B cell (primary cell): ENCODE measurements at regions not wholly inside any gene's neighbourhood (a gene's known extent, or its start where the extent isn't known, plus 50 kb on each side); places are given as distances from the start of the nearest gene placed in this dataset.

Experiments
- ATAC-seq: fragments of 200-7000 bp; cut with Tn5 transposase; one replicate; pipeline ENCODE4 v1.10.0; 2021; ENCODE audit warnings: low read depth, mild to moderate bottlenecking, moderate number of reproducible peaks, moderate library complexity
- CTCF ChIA-PET: fragments of 350-600 bp; sonication (Branson Sonifier 250); formaldehyde crosslinking; loops from one replicate; lab custom pipeline; 2021; ENCODE audit warnings: antibody characterized with exemption, inconsistent platforms; lab: Charles Lee
- POLR2A ChIA-PET: fragments of 350-600 bp; sonication (Branson Sonifier 250); formaldehyde crosslinking; loops from one replicate; lab custom pipeline; 2021; ENCODE audit warnings: antibody characterized with exemption; lab: Charles Lee
- DNase-seq: peaks from one replicate; pipeline ENCODE4 v3.0.0; 2013
- H2AFZ ChIP-seq: 2 replicates; pipeline ENCODE4 v1.6.1; 2012; ENCODE audit warnings: mild to moderate bottlenecking, low read depth, low read length; ENCODE audit not compliant: insufficient read depth, poor library complexity, severe bottlenecking
- H3K27ac ChIP-seq, 2 donors: 1 replicate in 1 of 2; 2 replicates in 1 of 2; pipeline ENCODE4 v1.5.1; 2012 to 2013; ENCODE audit warnings: low read length in 2 of 2, mild to moderate bottlenecking in 2 of 2, moderate library complexity in 1 of 2
- H3K27me3 ChIP-seq, 4 experiments: fragments of 200-600 bp in 1 of 4; sonication (generic) in 1 of 4; replicated peaks in 1 of 4; 1 replicate in 2 of 4; 2 replicates in 2 of 4; pipeline versions ENCODE4 v1.6.1 to v1.7.0; 2013 to 2016; ENCODE audit warnings: low read length in 3 of 4, mild to moderate bottlenecking in 2 of 4, mixed read lengths in 1 of 4, moderate library complexity in 1 of 4; ENCODE audit not compliant: insufficient read depth in 4 of 4, control insufficient read depth in 3 of 4; ENCODE audit errors: control extremely low read depth in 1 of 4
- H3K36me3 ChIP-seq, 2 experiments: replicated peaks in 1 of 2; 1 replicate in 1 of 2; 2 replicates in 1 of 2; pipeline versions ENCODE4 v1.6.1 to v1.7.1; 2013; ENCODE audit warnings: low read length in 1 of 2; ENCODE audit not compliant: insufficient read depth in 2 of 2, control insufficient read depth in 1 of 2; ENCODE audit errors: control extremely low read depth in 1 of 2, extremely low read depth in 1 of 2
- H3K4me1 ChIP-seq, 2 donors: fragments of 200-600 bp in 1 of 2; sonication (generic) in 1 of 2; 1 replicate in 1 of 2; 2 replicates in 1 of 2; pipeline versions ENCODE4 v1.5.1 to v1.6.1; 2013 to 2017; ENCODE audit warnings: low read length in 2 of 2; ENCODE audit not compliant: control insufficient read depth in 2 of 2, insufficient read depth in 2 of 2
- H3K4me2 ChIP-seq: replicated peaks from 2 replicates; pipeline ENCODE3; 2012; ENCODE audit warnings: mild to moderate bottlenecking, low read depth, low read length; ENCODE audit not compliant: poor library complexity, severe bottlenecking
- H3K4me3 ChIP-seq, 5 experiments: fragments of 200-600 bp in 1 of 5; sonication (generic) in 1 of 5; 1 replicate in 3 of 5; 2 replicates in 2 of 5; pipeline versions ENCODE4 v1.5.1 to v1.7.0; 2011 to 2016; ENCODE audit warnings: low read length in 4 of 5, mild to moderate bottlenecking in 4 of 5, low read depth in 2 of 5, control low read depth in 1 of 5, moderate library complexity in 1 of 5; ENCODE audit not compliant: insufficient read depth in 1 of 5; ENCODE audit errors: control extremely low read depth in 1 of 5, extremely low read depth in 1 of 5
- H3K79me2 ChIP-seq: fragments of 200-600 bp; sonication (generic); one replicate; pipeline ENCODE4 v1.6.0; 2016; ENCODE audit warnings: low read length; ENCODE audit not compliant: control insufficient read depth, insufficient read depth
- H3K9ac ChIP-seq: fragments of 200-600 bp; sonication (generic); 2 replicates; pipeline ENCODE4 v1.6.1; 2017; ENCODE audit warnings: mild to moderate bottlenecking, low read length, moderate library complexity
- H3K9me3 ChIP-seq, 3 donors: one replicate each; pipeline versions ENCODE4 v1.6.1 to v1.7.1; 2013; ENCODE audit warnings: low read length in 2 of 3; ENCODE audit not compliant: control insufficient read depth in 2 of 3, insufficient read depth in 1 of 3; ENCODE audit errors: control extremely low read depth in 1 of 3
- H4K20me1 ChIP-seq: 2 replicates; pipeline ENCODE4 v1.6.0; 2012; ENCODE audit warnings: mild to moderate bottlenecking, low read length; ENCODE audit not compliant: insufficient read depth, control insufficient read depth, poor library complexity, severe bottlenecking
- H3K27ac Mint-ChIP-seq: one replicate; pipeline ENCODE4 v1.8.0; 2021; ENCODE audit warnings: mixed read lengths
- H3K27me3 Mint-ChIP-seq: one replicate; pipeline ENCODE4 v1.8.0; 2021; ENCODE audit warnings: mixed read lengths
- H3K4me1 Mint-ChIP-seq: one replicate; pipeline ENCODE4 v1.8.0; 2021; ENCODE audit warnings: mixed read lengths
- H3K4me3 Mint-ChIP-seq: one replicate; pipeline ENCODE4 v1.8.0; 2021; ENCODE audit warnings: mixed read lengths
- H3K9me3 Mint-ChIP-seq: one replicate; pipeline ENCODE4 v1.8.0; 2022; ENCODE audit warnings: mixed read lengths; ENCODE audit not compliant: insufficient read depth
- EZH2 ChIP-seq: IDR thresholded peaks from 2 replicates; pipeline ENCODE4 v1.6.1; 2012; ENCODE audit warnings: borderline replicate concordance, low read depth, mild to moderate bottlenecking, moderate library complexity, low read length; ENCODE audit not compliant: insufficient read depth, poor library complexity, severe bottlenecking
- WGBS: methylation state at CpG from one replicate; pipeline ENCODE4 v1.1.5; 2013; ENCODE audit warnings: missing lambda C conversion rate; ENCODE audit not compliant: insufficient coverage; 5-methylcytosine and 5-hydroxymethylcytosine counted together
- intact Hi-C: fragments of 100-400 bp; cut with micrococcal nuclease; formaldehyde crosslinking; loops from one replicate; pipeline ENCODE4 v1.10.0; 2022
- TF ChIP-seq, protein P1 (sequence below): fragments of 200-600 bp; IDR thresholded peaks from one replicate; pipeline ENCODE4 v1.8.0; 2022; ENCODE audit warnings: antibody characterized with exemption, mild to moderate bottlenecking

DNA sequence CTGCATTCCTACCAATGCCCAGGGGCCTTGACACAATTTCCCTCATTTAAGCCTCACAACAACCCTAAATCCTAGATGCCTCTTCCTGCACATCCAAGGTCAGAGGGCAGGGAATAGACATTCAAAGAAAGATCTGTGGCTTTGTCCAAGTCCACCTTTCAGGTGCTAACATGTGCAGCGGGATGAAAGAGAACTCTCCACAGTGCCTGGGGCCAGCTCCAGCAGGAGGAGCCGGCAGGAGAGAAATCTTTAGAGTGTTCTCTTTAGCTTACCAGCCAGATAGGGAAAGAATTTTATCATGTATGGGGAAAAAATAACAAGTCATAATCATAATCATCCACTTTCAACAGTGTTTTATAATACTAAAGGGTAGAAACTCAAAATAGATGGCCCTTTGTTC, 319.7 kb downstream of the MATN1 start:
- no peaks in the 10 kb centered on the region for H3K79me2 ChIP-seq
- H3K4me1 Mint-ChIP-seq, result no peaks in the 10 kb centered on the region
- CTCF ChIA-PET, result no interaction called here
- POLR2A ChIA-PET, result no interaction called here
- H3K9ac ChIP-seq, result no peak overlapping the region
- no peaks in the 10 kb centered on the region for H3K36me3 ChIP-seq
- ATAC-seq, result no peak
- no peak for DNase-seq
- H3K4me1 ChIP-seq, result no peaks in the 10 kb centered on the region
- no peak overlapping the region for H3K4me2 ChIP-seq
- H3K27ac ChIP-seq, result no peak overlapping the region
- H2AFZ ChIP-seq, result no peak overlapping the region
- peaks cover 0 to 2% (median 1%) of the 10 kb centered on the region in 3 donors for H3K9me3 ChIP-seq
- peaks cover 25% of the 10 kb centered on the region for H3K27me3 Mint-ChIP-seq
- peaks cover 0 to 2% (median 0%) of the 10 kb centered on the region in 4 experiments for H3K27me3 ChIP-seq
- H3K4me3 Mint-ChIP-seq, result no peak overlapping the region
- no peak overlapping the region for H3K27ac Mint-ChIP-seq
- no peak overlapping the region for H3K4me3 ChIP-seq
- intact Hi-C loops, result no loop called here
- H4K20me1 ChIP-seq, result no peaks in the 10 kb centered on the region
- H3K9me3 Mint-ChIP-seq, result no peaks in the 10 kb centered on the region
- TF ChIP-seq, protein P1, sequence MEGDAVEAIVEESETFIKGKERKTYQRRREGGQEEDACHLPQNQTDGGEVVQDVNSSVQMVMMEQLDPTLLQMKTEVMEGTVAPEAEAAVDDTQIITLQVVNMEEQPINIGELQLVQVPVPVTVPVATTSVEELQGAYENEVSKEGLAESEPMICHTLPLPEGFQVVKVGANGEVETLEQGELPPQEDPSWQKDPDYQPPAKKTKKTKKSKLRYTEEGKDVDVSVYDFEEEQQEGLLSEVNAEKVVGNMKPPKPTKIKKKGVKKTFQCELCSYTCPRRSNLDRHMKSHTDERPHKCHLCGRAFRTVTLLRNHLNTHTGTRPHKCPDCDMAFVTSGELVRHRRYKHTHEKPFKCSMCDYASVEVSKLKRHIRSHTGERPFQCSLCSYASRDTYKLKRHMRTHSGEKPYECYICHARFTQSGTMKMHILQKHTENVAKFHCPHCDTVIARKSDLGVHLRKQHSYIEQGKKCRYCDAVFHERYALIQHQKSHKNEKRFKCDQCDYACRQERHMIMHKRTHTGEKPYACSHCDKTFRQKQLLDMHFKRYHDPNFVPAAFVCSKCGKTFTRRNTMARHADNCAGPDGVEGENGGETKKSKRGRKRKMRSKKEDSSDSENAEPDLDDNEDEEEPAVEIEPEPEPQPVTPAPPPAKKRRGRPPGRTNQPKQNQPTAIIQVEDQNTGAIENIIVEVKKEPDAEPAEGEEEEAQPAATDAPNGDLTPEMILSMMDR, result no peak
- no peak for TF ChIP-seq EZH2
- 100% methylated on average over 1 of the region's 2 CpGs for WGBS

DNA sequence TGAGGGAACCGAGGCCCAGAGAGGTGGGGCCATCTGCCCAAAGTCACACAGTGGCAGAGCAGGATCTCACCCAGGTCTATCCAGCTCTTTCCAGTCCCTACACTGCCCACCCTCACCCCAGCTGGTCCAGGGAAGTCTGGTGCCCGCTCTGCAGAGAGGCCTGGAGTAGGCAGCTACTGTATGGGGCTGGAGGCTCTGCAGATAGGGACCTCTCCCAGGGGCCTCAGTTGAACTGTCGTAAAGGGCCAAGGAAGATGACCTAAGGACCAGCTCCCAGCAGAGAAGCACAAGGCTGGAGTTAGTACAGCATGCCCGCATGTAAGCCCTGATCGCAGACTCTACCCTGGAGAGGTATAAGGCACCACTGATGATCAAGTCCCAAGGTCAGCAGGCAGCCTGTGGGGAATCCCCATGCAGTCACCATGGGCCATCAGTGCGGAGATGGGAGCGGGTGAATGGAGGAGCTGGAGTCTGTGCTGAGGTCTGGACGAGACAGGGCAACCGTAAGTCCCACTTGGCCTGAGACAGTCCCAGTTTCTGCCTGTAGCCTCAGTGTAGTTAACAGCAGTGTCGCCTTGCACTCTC, 320.2 kb downstream of the MATN1 start:
- 92% methylated on average over 10 of the region's 10 CpGs for WGBS
- DNase-seq, result no peak
- CTCF ChIA-PET, result no interaction called here

More for the DNA sequence above, 320.2 kb downstream of the MATN1 start:
- Mint-ChIP-seq H3K27me3 (peaks cover 25% of the 10 kb centered on the region), H3K4me3 (no peak overlapping the region), H3K9me3 (no peaks in the 10 kb centered on the region), H3K27ac (no peak overlapping the region), H3K4me1 (no peaks in the 10 kb centered on the region)
- POLR2A ChIA-PET, result no interaction called here
- no peak for TF ChIP-seq EZH2
- TF ChIP-seq, protein P1, result no peak
- Histone ChIP-seq H3K9me3 (peaks cover 0 to 2% (median 1%) of the 10 kb centered on the region in 3 donors), H3K9ac (no peak overlapping the region), H3K27me3 (peaks cover 0 to 2% (median 0%) of the 10 kb centered on the region in 4 experiments), H3K79me2 (no peaks in the 10 kb centered on the region), H3K4me3 (no peak overlapping the region), H3K27ac (no peak overlapping the region), H3K4me1 (no peaks in the 10 kb centered on the region), H3K36me3 (no peaks in the 10 kb centered on the region), H3K4me2 (no peak overlapping the region), H2AFZ (no peak overlapping the region), H4K20me1 (no peaks in the 10 kb centered on the region)
- no peak for ATAC-seq
- intact Hi-C loops, result no loop called here
